NCI-H1092 treated with DMSO at 0.1 percent for 48 hours (cell line): ENCODE measurements at regions not wholly inside any gene's neighbourhood (a gene's known extent, or its start where the extent isn't known, plus 50 kb on each side); places are given as distances from the start of the nearest gene placed in this dataset.

Source experiments
- DNase-seq: peaks from one replicate; lab custom pipeline; 2025; lab: John Stamatoyannopoulos, UW

DNA sequence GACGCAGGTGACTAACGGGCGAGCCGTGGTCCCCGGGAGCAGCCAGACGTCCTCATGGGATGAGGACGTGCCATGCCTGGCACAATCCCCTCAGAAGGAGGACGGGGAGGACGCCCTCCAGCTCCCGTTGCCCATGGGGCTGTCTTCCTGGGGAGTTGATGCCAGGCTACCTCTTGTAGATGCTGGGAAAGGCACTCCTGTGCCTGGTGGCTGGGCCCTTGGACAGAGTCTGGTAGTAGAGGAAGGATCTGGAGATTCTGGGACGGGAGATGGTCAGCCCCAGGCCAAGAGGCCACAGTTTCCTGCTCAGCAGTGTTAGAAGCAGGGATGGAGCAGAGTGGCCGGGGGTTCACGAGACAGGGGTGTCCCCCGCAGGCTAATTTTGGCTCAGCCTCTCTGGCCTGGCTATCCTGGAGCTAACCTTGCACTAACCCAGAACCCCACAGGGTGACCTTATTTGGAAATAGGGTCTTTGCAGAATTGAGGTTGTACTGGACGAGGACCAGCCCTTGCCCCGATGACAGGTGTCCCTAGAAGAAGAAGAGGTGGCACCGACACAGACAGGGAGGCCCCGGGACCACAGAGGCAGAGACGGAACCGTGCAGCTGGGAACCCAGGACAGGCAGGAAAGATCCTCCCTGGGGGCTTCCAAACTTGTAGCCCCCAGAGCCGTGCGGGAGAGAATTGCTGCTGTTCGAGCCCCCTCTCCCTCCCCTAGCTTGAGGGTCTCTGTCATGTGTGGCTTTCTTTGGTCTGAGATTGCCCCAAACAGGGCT is 50.1 kb upstream of the ADRA2C start:
- no peak for DNase-seq

DNA sequence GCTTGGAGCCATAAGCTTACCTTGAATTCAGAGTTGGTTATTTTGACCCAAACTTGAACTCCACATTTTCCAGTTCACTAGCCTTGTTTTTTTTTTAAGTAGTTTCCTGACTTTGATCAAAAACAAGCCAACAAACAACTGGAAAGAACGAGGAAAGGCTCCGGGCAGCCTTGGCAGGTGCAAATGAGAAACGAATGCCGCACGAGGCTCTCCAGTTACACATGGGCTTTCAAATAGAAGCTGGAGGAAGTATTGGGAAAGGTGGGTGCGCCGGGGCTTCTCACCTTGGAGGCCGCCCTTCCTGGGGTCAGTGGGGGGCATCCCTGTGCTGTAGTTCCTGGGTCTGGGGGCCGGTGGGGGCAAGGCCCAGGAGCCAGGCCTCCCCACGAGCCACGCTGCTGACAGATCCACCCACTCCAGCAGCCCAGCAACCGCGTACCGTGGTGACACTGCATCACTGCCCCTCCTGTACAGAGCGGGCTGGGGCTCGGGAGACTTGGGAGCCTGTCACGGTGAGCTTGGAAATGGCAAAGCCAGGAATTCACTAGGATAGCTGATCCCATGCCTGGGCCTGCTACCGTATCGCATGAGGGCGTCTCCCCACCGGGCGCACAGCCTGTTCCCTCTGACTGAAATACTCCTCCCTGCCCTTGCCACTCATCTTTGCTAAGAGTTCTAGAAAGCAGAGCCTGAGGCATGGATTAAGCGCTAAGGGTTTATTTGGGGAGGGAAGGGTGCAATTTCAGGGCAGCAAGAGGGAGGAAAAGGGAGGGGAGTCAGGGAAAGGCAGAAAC is 50.9 kb upstream of the ADRA2C start:
- DNase-seq, result no peak

- no peak for DNase-seq
These were observed 51.6 kb upstream of the ADRA2C start for GRCh38 chr4:3714642-3715001.

- no peak for DNase-seq
These were observed 52.2 kb upstream of the ADRA2C start for GRCh38 chr4:3713817-3714641.

DNA sequence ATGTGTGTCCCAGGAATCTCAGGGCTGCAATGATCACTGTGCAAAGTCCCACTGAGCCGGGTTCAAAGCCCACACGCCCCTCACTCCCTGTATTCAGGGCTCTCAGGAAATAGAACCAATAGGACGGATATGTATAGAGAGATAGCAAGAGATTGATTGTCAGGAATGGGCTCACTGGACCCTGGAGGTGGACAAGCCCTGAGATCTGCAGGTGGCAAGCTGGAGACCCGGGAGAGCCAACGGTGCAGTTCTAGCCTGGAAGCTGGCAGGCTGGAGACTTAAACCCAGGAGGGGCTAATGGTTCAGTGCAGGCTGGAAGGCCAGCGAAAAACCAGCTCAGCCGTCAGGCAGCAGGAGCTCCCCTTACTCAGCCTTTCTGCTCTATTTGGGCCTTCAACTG is 52.8 kb upstream of the ADRA2C start:
- no peak for DNase-seq

DNA sequence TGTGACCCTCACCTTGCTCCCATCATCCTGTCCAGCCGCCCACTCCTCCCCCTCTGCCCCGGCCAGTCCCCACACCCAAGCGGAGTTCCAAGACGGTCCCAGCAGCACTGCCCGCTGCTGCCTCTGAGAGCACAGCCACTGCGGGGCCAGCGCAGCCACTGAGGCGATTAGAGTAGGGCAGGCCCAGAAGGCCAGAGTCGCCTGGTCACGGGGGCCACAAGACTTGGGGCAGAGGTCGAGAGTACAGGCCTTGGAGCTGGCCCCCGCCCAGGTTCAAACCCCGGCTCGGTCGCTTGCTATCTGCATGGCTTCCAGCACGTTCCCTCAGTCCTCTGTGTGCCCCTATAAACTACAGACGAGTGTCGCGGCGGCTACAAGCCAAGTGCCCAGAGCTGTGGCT is 53.2 kb upstream of the ADRA2C start:
- DNase-seq, result no peak

GRCh38 chr4:3712112-3712805 is 53.9 kb upstream of the ADRA2C start:
- no peak for DNase-seq

- DNase-seq, result no peak
These were observed 54.7 kb upstream of the ADRA2C start for GRCh38 chr4:3711183-3712111.

GRCh38 chr4:3710451-3711182 is 55.6 kb upstream of the ADRA2C start:
- no peak for DNase-seq

GRCh38 chr4:3709846-3710441 is 56.2 kb upstream of the ADRA2C start:
- DNase-seq, result no peak

DNA sequence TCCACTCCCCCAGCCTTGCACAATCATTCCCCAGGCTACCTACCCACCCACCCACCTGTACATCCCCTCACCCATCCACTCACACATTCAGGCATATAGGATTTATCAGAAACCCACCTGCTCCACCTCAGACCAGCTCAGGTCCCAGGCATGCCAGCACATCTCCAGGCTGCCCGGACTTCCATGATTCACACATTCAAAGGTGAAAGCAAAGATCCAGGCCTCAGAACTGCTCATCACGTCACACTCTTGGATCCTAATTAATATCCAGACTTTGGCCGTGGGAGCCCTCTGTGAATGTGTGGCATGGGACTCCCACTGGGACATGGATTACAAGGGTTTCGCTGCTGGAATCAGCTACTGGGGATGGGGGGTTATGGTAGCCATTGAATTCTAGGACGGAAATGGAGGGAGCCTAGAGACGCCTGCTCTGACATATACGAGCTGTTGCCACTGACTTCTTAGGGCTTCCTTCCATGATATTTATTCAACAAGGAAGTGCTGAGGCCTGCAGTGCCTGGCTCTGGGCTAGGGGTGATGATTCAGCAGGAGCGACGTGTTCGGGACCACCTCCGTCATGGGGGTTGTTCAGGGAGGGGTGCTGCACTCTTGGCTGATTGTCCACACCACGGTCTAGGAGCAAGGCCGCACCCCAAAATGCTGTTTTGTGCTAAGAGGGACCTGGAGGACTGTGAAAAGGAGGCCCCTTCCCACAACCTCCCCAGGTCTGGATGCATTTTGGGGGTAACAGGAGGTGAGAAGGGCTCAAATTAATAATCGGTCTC is 56.9 kb upstream of the ADRA2C start:
- no peak for DNase-seq

DNA sequence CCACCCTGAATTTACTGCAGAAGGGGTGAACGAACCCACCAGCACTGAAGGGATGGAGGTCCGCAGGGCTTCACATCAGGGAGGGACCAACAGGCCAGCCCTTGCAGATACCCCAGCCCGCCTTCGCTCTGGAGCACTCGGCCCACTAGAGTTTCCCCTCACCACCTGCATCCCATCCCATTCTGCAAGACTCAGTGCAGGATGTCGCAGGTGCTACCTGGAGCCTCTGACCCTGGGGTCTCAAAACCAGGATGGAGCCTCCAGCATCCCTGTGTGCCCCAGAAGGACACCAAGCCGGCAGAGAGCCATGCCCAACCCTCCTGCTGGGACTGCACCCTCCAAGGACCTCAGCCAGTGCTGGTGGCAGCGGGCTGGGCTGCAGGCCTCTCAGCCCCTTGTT is 57.6 kb upstream of the ADRA2C start:
- DNase-seq, result no peak

DNA sequence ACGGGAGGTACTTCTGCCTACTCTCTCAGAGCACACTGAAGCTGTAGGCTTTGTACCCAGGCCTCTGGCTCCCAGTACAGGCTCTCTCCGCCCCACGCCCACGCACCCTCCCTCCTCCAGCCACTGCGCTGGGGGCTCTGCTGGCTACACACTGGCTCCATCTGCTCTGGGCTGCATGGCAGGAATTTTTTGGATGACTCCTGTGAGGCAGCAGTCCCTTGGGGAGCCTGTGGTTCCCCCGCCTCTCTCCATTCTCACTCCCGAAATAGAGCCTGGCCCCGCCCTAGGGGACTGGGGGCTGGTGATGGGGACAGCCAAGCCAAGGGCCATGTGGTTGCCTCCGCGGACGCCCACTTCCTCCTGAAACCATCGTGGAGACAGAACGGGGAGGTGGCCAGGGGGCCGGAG is 58.1 kb upstream of the ADRA2C start:
- no peak for DNase-seq

DNA sequence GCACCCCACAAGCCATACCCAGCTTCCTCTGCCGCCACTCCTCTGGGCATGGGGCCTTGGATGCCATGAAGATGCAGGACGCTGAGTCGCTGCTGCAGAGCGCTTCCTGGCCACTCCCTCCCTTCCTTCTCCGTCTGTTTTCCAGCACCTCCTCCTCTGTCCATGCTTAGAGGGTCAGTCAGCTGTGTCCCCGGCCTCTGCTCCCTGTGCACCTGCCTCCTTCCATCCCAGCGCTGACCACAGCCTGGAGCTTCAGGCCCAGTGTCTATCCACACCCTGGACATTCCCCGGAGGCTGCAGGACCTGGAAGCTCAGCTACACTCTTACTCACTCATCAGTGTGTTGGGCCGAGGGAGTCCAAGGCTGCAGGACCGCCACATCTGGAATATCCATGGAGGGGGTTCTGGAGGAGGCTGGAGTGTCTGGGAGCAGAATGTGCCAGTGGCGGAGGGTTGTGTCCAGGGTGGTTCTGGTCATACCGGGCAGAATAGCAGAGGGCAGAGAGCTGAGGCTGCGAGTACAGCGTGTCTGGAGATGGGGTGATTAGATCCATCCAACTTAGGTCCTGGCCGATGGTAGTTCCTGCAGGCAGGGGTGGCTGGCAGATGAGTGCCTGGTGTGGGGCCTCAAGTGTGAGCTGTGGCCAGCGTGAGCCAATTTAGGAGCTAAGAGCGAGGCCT is 58.6 kb upstream of the ADRA2C start:
- DNase-seq, result no peak

GRCh38 chr4:3706565-3707422 is 59.4 kb upstream of the ADRA2C start:
- no peak for DNase-seq

- DNase-seq, result no peak
These were observed 60.1 kb upstream of the ADRA2C start for GRCh38 chr4:3706111-3706511.

DNA sequence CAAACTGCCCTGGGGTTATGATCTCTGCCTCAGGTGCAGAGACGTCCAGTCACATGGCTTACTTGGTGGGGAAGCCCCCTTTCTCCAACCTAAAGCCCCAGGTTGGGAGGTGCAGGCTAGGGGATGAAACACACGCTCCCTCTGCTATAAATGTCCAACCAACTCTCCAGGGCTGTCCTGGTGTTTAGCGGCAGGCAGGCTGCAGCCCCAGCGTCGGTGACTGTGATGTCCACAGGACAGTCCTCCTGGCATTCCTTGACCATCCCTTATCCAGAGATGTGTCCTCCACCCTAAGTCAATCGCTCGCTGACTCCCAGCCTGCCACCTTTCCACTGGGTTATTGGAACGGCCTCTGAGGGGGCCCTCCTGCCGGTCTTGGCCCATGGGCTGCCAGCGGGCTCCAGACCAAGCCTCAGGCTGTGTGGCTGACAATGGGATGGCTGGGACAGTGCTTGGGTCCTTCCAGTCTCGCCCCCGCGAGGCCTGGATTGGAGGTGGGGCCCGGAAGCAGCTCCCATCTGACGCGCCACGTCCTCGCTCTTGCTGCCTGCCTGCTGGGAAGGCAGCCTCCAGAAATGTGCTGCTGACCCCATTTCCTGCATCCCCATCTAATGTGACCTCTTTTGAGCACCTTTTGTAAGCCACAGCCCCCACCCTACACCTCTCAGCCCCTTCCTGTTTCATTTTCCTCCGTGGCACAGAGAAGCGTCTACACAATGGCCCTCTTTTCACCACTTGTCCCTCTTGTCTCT is 60.8 kb upstream of the ADRA2C start:
- no peak for DNase-seq
